ENCODE measurements at regions not wholly inside any gene's neighbourhood (a gene's known extent, or its start where the extent isn't known, plus 50 kb on each side); places are given as distances from the start of the nearest gene placed in this dataset.

DNA sequence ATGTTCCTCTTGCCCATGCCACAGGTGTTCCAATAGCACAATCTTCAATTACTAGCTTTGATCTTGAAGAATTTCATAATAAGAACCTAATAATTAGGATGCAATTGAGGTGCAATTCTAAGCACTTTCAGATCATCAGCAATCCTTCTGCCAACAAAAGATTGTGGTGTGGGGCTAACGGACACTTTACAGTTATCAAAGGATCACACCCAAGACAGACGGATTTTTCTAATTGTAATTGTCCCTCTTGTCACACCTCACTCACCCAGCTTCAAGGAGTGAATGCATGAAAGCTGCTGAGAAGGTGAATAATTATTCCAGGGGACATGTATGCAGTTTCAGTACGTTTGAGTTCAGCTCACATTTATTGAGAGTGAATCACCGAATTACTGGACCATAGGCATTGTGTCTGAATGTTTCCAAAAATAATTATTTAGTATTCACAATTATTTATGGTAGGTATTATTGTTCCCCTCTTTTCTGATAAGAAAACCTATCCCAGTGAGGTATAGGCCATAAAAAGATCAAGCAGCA is 438.5 kb upstream of the TRIB2 start:
- TF ChIP-seq POLR2A (IDR thresholded peaks at IDR 0.05) (no peak), CTCF (IDR thresholded peaks at IDR 0.05) (no peak)
- no peak for DNase-seq
- WGBS, 2 donors = 87 to 92% methylated on average over 4 of the region's 4 CpGs
- H3K27ac ChIP-seq = no peak overlapping the region
- H3K4me3 ChIP-seq (replicated peaks in 1 of 3) = no peak overlapping the region
- intact Hi-C loops (cut with DNase I) = no loop called here
- H3K9me3 ChIP-seq = no peaks in the 10 kb centered on the region
- no peaks in the 10 kb centered on the region for H3K4me1 ChIP-seq
- no peaks in the 10 kb centered on the region for H3K27me3 ChIP-seq
- H3K36me3 ChIP-seq = no peaks in the 10 kb centered on the region

DNA sequence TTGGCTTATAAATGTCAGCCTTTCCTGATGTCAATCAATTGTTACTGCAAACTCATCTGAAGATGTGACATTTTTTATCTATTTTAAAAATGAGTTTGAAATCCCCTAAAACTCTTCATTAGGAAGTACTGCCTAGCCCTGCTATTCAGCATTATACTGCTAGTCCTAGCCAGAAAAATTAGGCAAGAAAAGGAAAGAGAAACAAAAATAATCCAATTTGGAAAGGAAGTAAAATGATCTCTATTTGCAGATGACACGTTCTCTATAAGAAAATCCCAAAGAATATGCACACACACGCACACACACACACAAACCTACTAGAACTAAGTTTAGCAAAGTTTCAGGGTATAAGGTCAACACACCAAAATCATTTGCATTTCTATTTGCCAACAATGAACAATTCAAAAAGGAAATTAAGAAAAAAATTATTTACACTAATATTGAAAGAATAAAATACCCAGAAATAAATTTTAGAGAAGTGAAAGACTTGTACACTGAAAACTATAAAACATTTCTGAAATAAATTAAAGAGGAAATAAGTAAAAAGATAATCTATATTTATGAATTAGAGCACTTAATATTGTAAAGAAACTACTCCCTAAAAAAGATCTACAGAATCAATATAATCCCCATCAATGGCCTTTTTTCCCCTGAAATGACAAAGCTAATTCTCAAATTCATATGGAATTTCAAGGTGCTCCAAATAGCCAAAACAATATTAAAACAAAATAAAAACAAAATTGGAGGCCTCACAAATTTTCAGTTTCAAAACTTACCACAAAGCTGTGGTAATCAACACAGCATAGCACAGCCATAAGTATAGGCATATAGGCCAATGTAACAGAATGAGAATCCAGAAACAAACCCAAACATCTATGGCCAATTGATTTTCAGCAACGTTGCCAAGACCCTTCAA is 433.7 kb upstream of the TRIB2 start:
- TF ChIP-seq POLR2A (IDR thresholded peaks at IDR 0.05) (no peak), CTCF (IDR thresholded peaks at IDR 0.05) (no peak)
- Histone ChIP-seq H3K27ac (no peak overlapping the region), H3K36me3 (no peaks in the 10 kb centered on the region), H3K9me3 (no peaks in the 10 kb centered on the region), H3K4me3 (replicated peaks in 1 of 3) (no peak overlapping the region), H3K4me1 (no peaks in the 10 kb centered on the region), H3K27me3 (no peaks in the 10 kb centered on the region)
- intact Hi-C loops (cut with DNase I) = no loop called here
- 70 to 77% methylated on average over 3 of the region's 3 CpGs for WGBS, 2 donors
- no peak for DNase-seq

DNA sequence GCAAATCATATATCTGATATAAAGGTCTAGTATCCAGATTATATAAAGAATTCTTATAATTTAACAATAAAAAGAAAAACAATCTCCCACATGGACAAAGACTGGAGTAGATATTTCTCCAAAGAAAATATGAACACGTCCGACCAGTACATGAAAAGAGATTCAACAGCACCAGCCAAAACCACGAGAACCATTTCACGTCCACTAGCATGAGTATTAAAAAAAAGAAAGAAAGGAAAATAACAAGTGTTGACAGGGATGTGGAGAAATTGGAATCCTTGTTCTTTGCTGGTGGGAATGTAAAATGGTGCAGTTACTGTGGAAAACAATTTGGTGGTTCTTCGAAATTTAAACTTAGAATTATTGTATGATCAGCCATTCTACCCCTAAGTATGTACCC is 432.7 kb upstream of the TRIB2 start:
- no peak for DNase-seq

GRCh38 chr2:12284487-12284886 is 432.2 kb upstream of the TRIB2 start:
- Histone ChIP-seq H3K9me3 (no peaks in the 10 kb centered on the region), H3K4me3 (replicated peaks in 1 of 3) (no peak overlapping the region), H3K36me3 (no peaks in the 10 kb centered on the region), H3K4me1 (no peaks in the 10 kb centered on the region), H3K27me3 (no peaks in the 10 kb centered on the region), H3K27ac (no peak overlapping the region)
- DNase-seq = no peak
- TF ChIP-seq CTCF (IDR thresholded peaks at IDR 0.05) (no peak), POLR2A (IDR thresholded peaks at IDR 0.05) (no peak)
- intact Hi-C loops (cut with DNase I) = no loop called here
- 86 to 93% methylated on average over 2 of the region's 2 CpGs for WGBS, 2 donors

More for the DNA sequence above, 432.7 kb upstream of the TRIB2 start:
- H3K36me3 ChIP-seq = no peaks in the 10 kb centered on the region
- H3K4me1 ChIP-seq = no peaks in the 10 kb centered on the region
- no peak overlapping the region for H3K27ac ChIP-seq
- WGBS, 2 donors = 71 to 89% methylated on average over 5 of the region's 5 CpGs
- no peak for TF ChIP-seq CTCF (IDR thresholded peaks at IDR 0.05)
- H3K27me3 ChIP-seq = no peaks in the 10 kb centered on the region
- intact Hi-C loops (cut with DNase I) = no loop called here
- no peak overlapping the region for H3K4me3 ChIP-seq (replicated peaks in 1 of 3)
- H3K9me3 ChIP-seq = no peaks in the 10 kb centered on the region

- intact Hi-C loops (cut with DNase I) = no loop called here
- 86 to 88% methylated on average over 4 of the region's 4 CpGs for WGBS, 2 donors
- H3K27me3 ChIP-seq = no peaks in the 10 kb centered on the region
These were observed 430.4 kb upstream of the TRIB2 start for GRCh38 chr2:12286347-12286746.

More at GRCh38 chr2:12286347-12286746, 430.4 kb upstream of the TRIB2 start:
- DNase-seq = no peak
- Histone ChIP-seq H3K27ac (no peak overlapping the region), H3K4me3 (replicated peaks in 1 of 3) (no peak overlapping the region), H3K36me3 (no peaks in the 10 kb centered on the region), H3K9me3 (no peaks in the 10 kb centered on the region), H3K4me1 (no peaks in the 10 kb centered on the region)
- TF ChIP-seq CTCF (IDR thresholded peaks at IDR 0.05) (no peak), POLR2A (IDR thresholded peaks at IDR 0.05) (no peak)
